ENCODE measurements at regions not wholly inside any gene's neighbourhood (a gene's known extent, or its start where the extent isn't known, plus 50 kb on each side); places are given as distances from the start of the nearest gene placed in this dataset.
"Not testable (repeated sequence)": the region's sequence is repeated elsewhere in the genome, so short reads cannot be mapped to it uniquely, and the experiment has no call there.

- peak; percentile 70 for DNase-seq (ENCODE audit: low spot score)
These were observed 132.3 kb upstream of the TAF11L2 start for GRCh38 chr5:17365811-17366138.

- DNase-seq (ENCODE audit: low spot score) = no peak
These were observed 130.7 kb upstream of the TAF11L2 start for GRCh38 chr5:17367256-17367840.

GRCh38 chr5:17370651-17371050, 127.4 kb upstream of the TAF11L2 start:
- DNase-seq (ENCODE audit: low spot score) = no peak

- DNase-seq (ENCODE audit: low spot score) = no peak
These were observed 124.6 kb upstream of the TAF11L2 start for GRCh38 chr5:17373406-17373805.

GRCh38 chr5:17373814-17374556, 124.0 kb upstream of the TAF11L2 start:
- DNase-seq (ENCODE audit: low spot score) = peak; percentile 43

- peak; percentile 68 for DNase-seq (ENCODE audit: low spot score)
These were observed 122.9 kb upstream of the TAF11L2 start for GRCh38 chr5:17374973-17375742.

GRCh38 chr5:17375886-17376285, 122.1 kb upstream of the TAF11L2 start:
- DNase-seq (ENCODE audit: low spot score) = not testable (repeated sequence)

GRCh38 chr5:17378346-17378997, 119.6 kb upstream of the TAF11L2 start:
- DNase-seq (ENCODE audit: low spot score) = peak; percentile 64

- peak; percentile 55 for DNase-seq (ENCODE audit: low spot score)
These were observed 118.7 kb upstream of the TAF11L2 start for GRCh38 chr5:17379100-17379951.

- DNase-seq (ENCODE audit: low spot score) = no peak
These were observed 116.1 kb upstream of the TAF11L2 start for GRCh38 chr5:17381932-17382331.

- DNase-seq (ENCODE audit: low spot score) = no peak
These were observed 114.5 kb upstream of the TAF11L2 start for GRCh38 chr5:17383526-17383925.

- DNase-seq (ENCODE audit: low spot score) = no peak
These were observed 113.8 kb upstream of the TAF11L2 start for GRCh38 chr5:17384181-17384580.

GRCh38 chr5:17388717-17389116, 109.3 kb upstream of the TAF11L2 start:
- DNase-seq (ENCODE audit: low spot score) = no peak

- no peak for DNase-seq (ENCODE audit: low spot score)
These were observed 103.9 kb upstream of the TAF11L2 start for GRCh38 chr5:17394086-17394485.

- no peak for DNase-seq (ENCODE audit: low spot score)
These were observed 102.7 kb upstream of the TAF11L2 start for GRCh38 chr5:17395106-17395880.

- DNase-seq (ENCODE audit: low spot score) = no peak
These were observed 101.8 kb upstream of the TAF11L2 start for GRCh38 chr5:17396247-17396646.

- DNase-seq (ENCODE audit: low spot score) = peak; percentile 94
These were observed 99.6 kb upstream of the TAF11L2 start for GRCh38 chr5:17398431-17398830.

- no peak for DNase-seq (ENCODE audit: low spot score)
These were observed 98.9 kb upstream of the TAF11L2 start for GRCh38 chr5:17398866-17399835.

- no peak for DNase-seq (ENCODE audit: low spot score)
These were observed 98.1 kb upstream of the TAF11L2 start for GRCh38 chr5:17399931-17400330.
